Liver (tissue), 3 donors: ENCODE measurements at regions not wholly inside any gene's neighbourhood (a gene's known extent, or its start where the extent isn't known, plus 50 kb on each side); places are given as distances from the start of the nearest gene placed in this dataset.

Experiments used
- CTCF ChIP-seq: fragments of 150-350 bp; IDR thresholded peaks from 2 replicates; pipeline ENCODE4 v1.5.1; 2017; ENCODE audit warnings: improper control_type of control experiment, low read depth, low read length; ENCODE audit not compliant: missing input control
- GABPA ChIP-seq, 2 donors: IDR thresholded peaks in 1 of 2; conservative IDR thresholded peaks in 1 of 2; 2 replicates each; pipeline ENCODE4 v1.6.1; 2016; ENCODE audit warnings: antibody characterized with exemption in 2 of 2, mild to moderate bottlenecking in 1 of 2, moderate library complexity in 1 of 2
- donor health status: healthy.
- donor health status: healthy.

- no peak for TF ChIP-seq GABPA (IDR thresholded peaks at IDR 0.05 in 1 of 2, conservative IDR thresholded peaks at IDR 0.05 in 1 of 2)
- TF ChIP-seq CTCF: no peak
Observed at GRCh38 chr20:41672282-41672681, 54.1 kb upstream of the CHD6 start.
